IMR-90 (cell line): ENCODE measurements at regions not wholly inside any gene's neighbourhood (a gene's known extent, or its start where the extent isn't known, plus 50 kb on each side); places are given as distances from the start of the nearest gene placed in this dataset.

Experiments
- ATAC-seq: fragments of 200-7000 bp; cut with Tn5 transposase; 2 replicates; pipeline ENCODE4 v1.9.1; 2020; ENCODE audit warnings: low read depth, mild to moderate bottlenecking, moderate library complexity
- BruUV-seq: library from RNA; stranded (reverse); fragments of 400-500 nt; replicated peaks from 2 replicates; lab custom pipeline; 2021; lab: Mats Ljungman, UMichigan
- CTCF ChIA-PET: fragments of 300-600 bp; formaldehyde crosslinking; extraction: SDS; loops from one replicate; lab custom pipeline; 2021; ENCODE audit warnings: antibody characterized with exemption; lab: Yijun Ruan, JAX
- POLR2A ChIA-PET: fragments of 300-600 bp; sonication (Branson Sonifier 250); formaldehyde crosslinking; loops from one replicate; lab custom pipeline; 2022; ENCODE audit warnings: antibody characterized with exemption; ENCODE audit not compliant: unreplicated experiment; lab: Charles Lee
- DNase-seq: peaks from one replicate; pipeline ENCODE4 v3.0.0; 2013
- H2AFZ ChIP-seq: replicated peaks from 2 replicates; pipeline ENCODE3; 2013; ENCODE audit warnings: low read length, mild to moderate bottlenecking; ENCODE audit not compliant: poor library complexity
- H2AK5ac ChIP-seq: 2 replicates; pipeline ENCODE4 v1.6.1; 2013; ENCODE audit warnings: low read depth, low read length, inconsistent platforms
- H2AK9ac ChIP-seq: replicated peaks from 2 replicates; pipeline ENCODE3; 2013; ENCODE audit warnings: mild to moderate bottlenecking, low read depth, low read length, moderate library complexity; ENCODE audit not compliant: poor library complexity
- H2BK120ac ChIP-seq: 2 replicates; pipeline ENCODE4 v1.6.1; 2013; ENCODE audit warnings: low read depth, low read length, inconsistent platforms
- H2BK15ac ChIP-seq: 3 replicates; pipeline ENCODE4 v1.6.1; 2013; ENCODE audit warnings: low read depth, low read length, inconsistent platforms
- H2BK20ac ChIP-seq: 2 replicates; pipeline ENCODE4 v1.6.1; 2013; ENCODE audit warnings: low read depth, mild to moderate bottlenecking, inconsistent platforms, low read length, moderate library complexity
- H2BK5ac ChIP-seq: 2 replicates; pipeline ENCODE4 v1.6.1; 2013; ENCODE audit warnings: mild to moderate bottlenecking, low read depth, low read length, inconsistent platforms; ENCODE audit not compliant: poor library complexity, severe bottlenecking
- H3K14ac ChIP-seq: replicated peaks from 2 replicates; pipeline ENCODE4 v1.6.1; 2013; ENCODE audit warnings: low read depth, low read length, inconsistent platforms
- H3K18ac ChIP-seq: 2 replicates; pipeline ENCODE4 v1.6.1; 2013; ENCODE audit warnings: low read depth, low read length, control low read depth
- H3K23ac ChIP-seq: 2 replicates; pipeline ENCODE4 v1.6.1; 2013; ENCODE audit warnings: low read depth, low read length, inconsistent platforms
- H3K27ac ChIP-seq: 2 replicates; pipeline ENCODE4 v1.5.1; 2013; ENCODE audit warnings: mild to moderate bottlenecking, control low read depth, low read length; ENCODE audit not compliant: insufficient read depth
- H3K27me3 ChIP-seq: 2 replicates; pipeline ENCODE4 v1.6.1; 2013; ENCODE audit warnings: low read length; ENCODE audit not compliant: control insufficient read depth, insufficient read depth
- H3K36me3 ChIP-seq: 2 replicates; pipeline ENCODE4 v1.6.1; 2013; ENCODE audit warnings: low read length, mixed read lengths; ENCODE audit not compliant: control insufficient read depth, insufficient read depth
- H3K4ac ChIP-seq: 2 replicates; pipeline ENCODE4 v1.6.1; 2013; ENCODE audit warnings: low read depth, low read length, inconsistent platforms
- H3K4me1 ChIP-seq: 2 replicates; pipeline ENCODE4 v1.6.1; 2013; ENCODE audit warnings: low read length, mixed read lengths; ENCODE audit not compliant: control insufficient read depth, insufficient read depth
- H3K4me2 ChIP-seq: 2 replicates; pipeline ENCODE4 v1.6.1; 2013; ENCODE audit warnings: low read depth, mild to moderate bottlenecking, control low read depth, low read length, moderate library complexity
- H3K4me3 ChIP-seq: 2 replicates; pipeline ENCODE4 v1.5.1; 2013; ENCODE audit warnings: low read depth, mild to moderate bottlenecking, control low read depth, low read length, moderate library complexity; ENCODE audit not compliant: insufficient read depth
- H3K56ac ChIP-seq: 2 replicates; pipeline ENCODE4 v1.6.1; 2013; ENCODE audit warnings: low read length, inconsistent platforms; ENCODE audit not compliant: insufficient read depth; ENCODE audit errors: extremely low read depth
- H3K79me1 ChIP-seq, 2 experiments: 2 replicates each; pipeline ENCODE4 v1.6.1; 2013; ENCODE audit warnings: low read length in 2 of 2, inconsistent platforms in 1 of 2, low read depth in 1 of 2
- H3K9ac ChIP-seq: 2 replicates; pipeline ENCODE4 v1.6.1; 2013; ENCODE audit warnings: low read depth, low read length, control low read depth
- H3K9me1 ChIP-seq: 2 replicates; pipeline ENCODE4 v1.6.1; 2013; ENCODE audit warnings: low read length, inconsistent platforms; ENCODE audit not compliant: insufficient read depth
- H3K9me3 ChIP-seq: 2 replicates; pipeline ENCODE4 v1.6.1; 2013; ENCODE audit warnings: low read length; ENCODE audit not compliant: control insufficient read depth, insufficient read depth
- H4K20me1 ChIP-seq: 2 replicates; pipeline ENCODE4 v1.6.1; 2013; ENCODE audit warnings: low read length, inconsistent platforms; ENCODE audit not compliant: insufficient read depth
- H4K5ac ChIP-seq: 2 replicates; pipeline ENCODE4 v1.6.1; 2013; ENCODE audit warnings: mild to moderate bottlenecking, low read depth, low read length, control low read depth
- H4K8ac ChIP-seq, 2 experiments: 2 replicates each; pipeline ENCODE4 v1.6.1; 2013; ENCODE audit warnings: low read depth in 2 of 2, low read length in 2 of 2, control low read depth in 1 of 2, inconsistent platforms in 1 of 2
- H4K91ac ChIP-seq: 2 replicates; pipeline ENCODE4 v1.6.1; 2013; ENCODE audit warnings: low read depth, low read length, inconsistent platforms; ENCODE audit not compliant: insufficient read depth
- CHD1 ChIP-seq: IDR thresholded peaks from 2 replicates; pipeline ENCODE4 v1.6.1; 2012; ENCODE audit warnings: low read depth, low read length, improper control_type of control experiment
- MXI1 ChIP-seq: IDR thresholded peaks from 2 replicates; pipeline ENCODE4 v1.6.1; 2012; ENCODE audit warnings: low read depth, mild to moderate bottlenecking, low read length, moderate library complexity, borderline replicate concordance
- WGBS, 2 experiments: methylation state at CpG; one replicate each; pipeline versions ENCODE4 v1.1.5 to v1.1.7; 2013; ENCODE audit warnings: missing lambda C conversion rate in 2 of 2; ENCODE audit not compliant: insufficient read length in 1 of 2; ENCODE audit errors: extremely low coverage in 2 of 2; 5-methylcytosine and 5-hydroxymethylcytosine counted together
- dilution Hi-C: fragments of 300-500 bp; cut with HindIII; formaldehyde crosslinking; loops from one replicate; pipeline ENCODE4 v1.14.3; 2018; ENCODE audit warnings: low sequenced_read_pairs; ENCODE audit not compliant: unreplicated experiment
- in situ Hi-C: fragments of 300-500 bp; cut with MboI; formaldehyde crosslinking; loops from 3 replicates; pipeline ENCODE4 v1.14.3; 2019; ENCODE audit warnings: low sequenced_read_pairs, inconsistent platforms, mixed read lengths
- intact Hi-C: fragments of 100-400 bp; cut with micrococcal nuclease; formaldehyde crosslinking; loops from 2 replicates; pipeline ENCODE4 v1.10.0; 2022
- TF ChIP-seq, protein P1 (sequence below): fragments of 150-350 bp; IDR thresholded peaks from 2 replicates; pipeline ENCODE4 v1.6.1; 2017; ENCODE audit warnings: mild to moderate bottlenecking, antibody characterized with exemption, low read length, low read depth

DNA sequence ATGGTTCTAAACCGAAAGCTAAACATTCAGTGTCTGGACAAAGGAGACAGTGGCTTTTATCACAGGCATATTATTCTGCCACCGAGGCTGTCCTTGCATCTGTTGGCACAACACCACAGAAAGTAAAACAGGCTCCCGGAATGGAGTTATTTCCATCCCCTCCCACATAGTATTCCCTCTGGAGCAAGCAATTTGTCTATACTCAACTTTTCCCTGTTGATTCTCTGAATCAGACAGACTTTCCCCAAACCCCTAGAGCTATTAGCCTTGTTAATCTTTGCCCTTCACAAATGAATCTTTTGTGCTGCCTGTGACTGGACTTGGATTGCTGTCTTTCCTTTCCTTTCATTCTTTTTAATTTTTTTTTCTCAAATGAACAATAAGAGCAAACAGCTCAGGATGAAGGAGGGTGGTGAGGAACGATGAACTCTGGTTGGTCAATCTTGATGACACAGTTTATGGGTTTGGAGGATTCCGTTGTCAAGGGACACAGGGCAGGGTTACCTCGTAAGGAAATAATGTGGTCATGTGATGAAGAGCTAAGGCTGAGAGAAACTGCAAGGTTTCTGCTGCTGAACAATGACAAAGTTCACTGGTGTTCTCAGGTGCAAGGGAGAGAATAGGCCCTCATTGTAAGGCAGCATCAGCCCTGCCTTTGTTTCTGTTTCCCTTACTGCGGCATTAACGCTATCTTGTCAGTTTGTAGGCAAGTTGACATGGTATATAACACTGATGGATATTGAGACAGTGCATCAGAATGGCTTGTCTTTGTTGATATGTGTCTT, 275.0 kb upstream of the BMP2 start:
- H3K36me3 ChIP-seq, result no peaks in the 10 kb centered on the region
- H3K4me3 ChIP-seq, result no peak overlapping the region
- no peak overlapping the region for H4K8ac ChIP-seq
- H2BK120ac ChIP-seq, result no peak overlapping the region
- no peak overlapping the region for H2BK15ac ChIP-seq
- dilution Hi-C loops, result no loop called here
- no peak overlapping the region for H3K18ac ChIP-seq
- H3K4ac ChIP-seq, result no peak overlapping the region
- H2AK9ac ChIP-seq, result peak overlapping the region; percentile 5
- H3K23ac ChIP-seq, result no peak overlapping the region
- H4K5ac ChIP-seq, result no peak overlapping the region
- H2AFZ ChIP-seq, result no peak overlapping the region
- no peaks in the 10 kb centered on the region for H3K79me1 ChIP-seq
- H3K27ac ChIP-seq, result no peak overlapping the region
- ChIA-PET CTCF (interaction anchor here (0.8 kb wide), 1 partner anchor 10 kb away, joined by 3 read pairs; no protein-coding TSS in a partner anchor), POLR2A (interaction anchor here (0.6 kb wide), 1 partner anchor 1282 kb away, joined by 3 read pairs; no protein-coding TSS in a partner anchor)
- H2BK20ac ChIP-seq, result no peak overlapping the region
- in situ Hi-C loops, result no loop called here
- TF ChIP-seq MXI1 (no peak), CHD1 (no peak)
- TF ChIP-seq, protein P1, sequence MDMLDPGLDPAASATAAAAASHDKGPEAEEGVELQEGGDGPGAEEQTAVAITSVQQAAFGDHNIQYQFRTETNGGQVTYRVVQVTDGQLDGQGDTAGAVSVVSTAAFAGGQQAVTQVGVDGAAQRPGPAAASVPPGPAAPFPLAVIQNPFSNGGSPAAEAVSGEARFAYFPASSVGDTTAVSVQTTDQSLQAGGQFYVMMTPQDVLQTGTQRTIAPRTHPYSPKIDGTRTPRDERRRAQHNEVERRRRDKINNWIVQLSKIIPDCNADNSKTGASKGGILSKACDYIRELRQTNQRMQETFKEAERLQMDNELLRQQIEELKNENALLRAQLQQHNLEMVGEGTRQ, result peak; percentile 45; the same call in 1 of the 2 replicates
- ATAC-seq (peak; percentile 51; the same call in 1 of the 2 replicates), DNase-seq (peak; percentile 25)
- H4K20me1 ChIP-seq, result no peaks in the 10 kb centered on the region
- no peak overlapping the region for H3K56ac ChIP-seq
- H3K4me2 ChIP-seq, result no peak overlapping the region
- BruUV-seq, result no TSS peak
- WGBS, 2 experiments, result 10% methylated on average over 2 of the region's 8 CpGs; no CpG with 5 or more reads in 1 of the 2 experiments
- H4K91ac ChIP-seq, result no peak overlapping the region
- no peak overlapping the region for H2AK5ac ChIP-seq
- H3K9me3 ChIP-seq, result no peaks in the 10 kb centered on the region
- no peak overlapping the region for H2BK5ac ChIP-seq
- no peaks in the 10 kb centered on the region for H3K4me1 ChIP-seq
- no peak overlapping the region for H3K14ac ChIP-seq
- H3K27me3 ChIP-seq, result no peaks in the 10 kb centered on the region
- intact Hi-C loops, result no loop called here
- no peak overlapping the region for H3K9ac ChIP-seq
- H3K9me1 ChIP-seq, result no peaks in the 10 kb centered on the region
